ENCODE measurements at regions not wholly inside any gene's neighbourhood (a gene's known extent, or its start where the extent isn't known, plus 50 kb on each side); places are given as distances from the start of the nearest gene placed in this dataset.

- no peaks in the 10 kb centered on the region for H3K27me3 ChIP-seq (ENCODE audit: insufficient read depth, low read length)
- FAIRE-seq = no peak
These were observed 319.0 kb downstream of the GABRB3 start for GRCh38 chr15:26453914-26454313.

DNA sequence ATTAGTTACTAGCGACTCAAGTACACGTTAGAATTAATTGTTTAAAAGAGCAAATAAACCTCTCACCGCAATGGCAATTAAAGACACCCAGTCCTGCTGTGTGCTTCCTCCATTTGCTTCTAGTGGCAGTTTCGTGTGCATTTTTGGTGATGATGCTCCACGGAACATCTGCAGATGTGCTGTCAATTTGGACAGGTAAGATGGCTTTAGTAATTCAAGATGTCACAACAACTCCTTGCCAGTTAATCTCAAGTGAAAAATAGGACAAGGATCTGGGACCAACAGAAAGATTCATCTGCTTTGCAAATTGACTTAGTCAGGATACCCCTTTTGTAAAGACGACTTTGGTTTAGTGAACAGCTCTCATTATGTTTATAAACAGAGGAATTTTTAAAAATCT, 320.9 kb downstream of the GABRB3 start:
- no peaks in the 10 kb centered on the region for H4K20me1 ChIP-seq (ENCODE audit: insufficient read depth, low read length)
- no peaks in the 10 kb centered on the region for H3K36me3 ChIP-seq (ENCODE audit: insufficient read depth, low read length)
- FAIRE-seq (no peak), DNase-seq (ENCODE audit: low read depth) (no peak)
- Mint-ChIP-seq H3K4me1 (ENCODE audit: low read depth, unreplicated experiment) (peaks cover 26% of the 10 kb centered on the region), H3K4me3 (ENCODE audit: unreplicated experiment) (no peak overlapping the region), H3K9me3 (ENCODE audit: unreplicated experiment) (peaks cover 6% of the 10 kb centered on the region), H3K27ac (ENCODE audit: unreplicated experiment) (no peak overlapping the region), H3K27me3 (ENCODE audit: low read depth, unreplicated experiment) (no peaks in the 10 kb centered on the region), H3K36me3 (ENCODE audit: low read depth, unreplicated experiment) (no peaks in the 10 kb centered on the region)
- H3K27me3 ChIP-seq (ENCODE audit: insufficient read depth, low read length) = no peaks in the 10 kb centered on the region
- no peak overlapping the region for H3K4me2 ChIP-seq (ENCODE audit: low read length)
- H2AFZ ChIP-seq (ENCODE audit: low read depth, low read length) = no peak overlapping the region
- H3K79me2 ChIP-seq (ENCODE audit: insufficient read depth, low read length) = no peaks in the 10 kb centered on the region
- TF ChIP-seq, protein P1, sequence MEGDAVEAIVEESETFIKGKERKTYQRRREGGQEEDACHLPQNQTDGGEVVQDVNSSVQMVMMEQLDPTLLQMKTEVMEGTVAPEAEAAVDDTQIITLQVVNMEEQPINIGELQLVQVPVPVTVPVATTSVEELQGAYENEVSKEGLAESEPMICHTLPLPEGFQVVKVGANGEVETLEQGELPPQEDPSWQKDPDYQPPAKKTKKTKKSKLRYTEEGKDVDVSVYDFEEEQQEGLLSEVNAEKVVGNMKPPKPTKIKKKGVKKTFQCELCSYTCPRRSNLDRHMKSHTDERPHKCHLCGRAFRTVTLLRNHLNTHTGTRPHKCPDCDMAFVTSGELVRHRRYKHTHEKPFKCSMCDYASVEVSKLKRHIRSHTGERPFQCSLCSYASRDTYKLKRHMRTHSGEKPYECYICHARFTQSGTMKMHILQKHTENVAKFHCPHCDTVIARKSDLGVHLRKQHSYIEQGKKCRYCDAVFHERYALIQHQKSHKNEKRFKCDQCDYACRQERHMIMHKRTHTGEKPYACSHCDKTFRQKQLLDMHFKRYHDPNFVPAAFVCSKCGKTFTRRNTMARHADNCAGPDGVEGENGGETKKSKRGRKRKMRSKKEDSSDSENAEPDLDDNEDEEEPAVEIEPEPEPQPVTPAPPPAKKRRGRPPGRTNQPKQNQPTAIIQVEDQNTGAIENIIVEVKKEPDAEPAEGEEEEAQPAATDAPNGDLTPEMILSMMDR (IDR thresholded peaks at IDR 0.05; ENCODE audit: insufficient read depth, low read depth, low read length) = no peak
- TF ChIP-seq EZH2 (IDR thresholded peaks at IDR 0.05; ENCODE audit: insufficient read depth, low read length) = no peak
- H3K9ac ChIP-seq (ENCODE audit: low read length) = no peak overlapping the region
- peaks cover 7% of the 10 kb centered on the region for H3K9me3 ChIP-seq (ENCODE audit: insufficient read depth, low read depth, low read length)
- no peak overlapping the region for H3K27ac ChIP-seq (ENCODE audit: low read depth, low read length)
- no peaks in the 10 kb centered on the region for H3K4me1 ChIP-seq (ENCODE audit: insufficient read depth, low read length)
- no peak overlapping the region for H3K4me3 ChIP-seq (ENCODE audit: insufficient read depth, low read depth, low read length)

More at GRCh38 chr15:26453914-26454313, 319.0 kb downstream of the GABRB3 start:
- Histone ChIP-seq H3K27ac (ENCODE audit: low read depth, low read length) (no peak overlapping the region), H2AFZ (ENCODE audit: low read depth, low read length) (no peak overlapping the region), H4K20me1 (ENCODE audit: insufficient read depth, low read length) (no peaks in the 10 kb centered on the region), H3K4me3 (ENCODE audit: insufficient read depth, low read depth, low read length) (no peak overlapping the region), H3K9ac (ENCODE audit: low read length) (no peak overlapping the region), H3K4me2 (ENCODE audit: low read length) (no peak overlapping the region), H3K4me1 (ENCODE audit: insufficient read depth, low read length) (no peaks in the 10 kb centered on the region), H3K36me3 (ENCODE audit: insufficient read depth, low read length) (no peaks in the 10 kb centered on the region), H3K9me3 (ENCODE audit: insufficient read depth, low read depth, low read length) (peaks cover 7% of the 10 kb centered on the region), H3K79me2 (ENCODE audit: insufficient read depth, low read length) (no peaks in the 10 kb centered on the region)
- Mint-ChIP-seq H3K9me3 (ENCODE audit: unreplicated experiment) (peaks cover 15% of the 10 kb centered on the region), H3K4me3 (ENCODE audit: unreplicated experiment) (no peak overlapping the region), H3K36me3 (ENCODE audit: low read depth, unreplicated experiment) (no peaks in the 10 kb centered on the region), H3K27ac (ENCODE audit: unreplicated experiment) (peak overlapping the region; percentile 43), H3K4me1 (ENCODE audit: low read depth, unreplicated experiment) (peaks cover 12% of the 10 kb centered on the region), H3K27me3 (ENCODE audit: low read depth, unreplicated experiment) (no peaks in the 10 kb centered on the region)
- DNase-seq (ENCODE audit: low read depth) = no peak
- no peak for TF ChIP-seq EZH2 (IDR thresholded peaks at IDR 0.05; ENCODE audit: insufficient read depth, low read length)
- TF ChIP-seq, protein P1 (IDR thresholded peaks at IDR 0.05; ENCODE audit: insufficient read depth, low read depth, low read length) = no peak

- H3K27ac ChIP-seq (ENCODE audit: low read depth, low read length) = peak overlapping the region; percentile 56
- H2AFZ ChIP-seq (ENCODE audit: low read depth, low read length) = no peak overlapping the region
- H3K4me1 ChIP-seq (ENCODE audit: insufficient read depth, low read length) = no peaks in the 10 kb centered on the region
- no peaks in the 10 kb centered on the region for H3K27me3 ChIP-seq (ENCODE audit: insufficient read depth, low read length)
- no peaks in the 10 kb centered on the region for H3K36me3 ChIP-seq (ENCODE audit: insufficient read depth, low read length)
- H3K27ac Mint-ChIP-seq (ENCODE audit: unreplicated experiment) = peak overlapping the region; percentile 82
- no peaks in the 10 kb centered on the region for H3K27me3 Mint-ChIP-seq (ENCODE audit: low read depth, unreplicated experiment)
- DNase-seq (ENCODE audit: low read depth) = peak; percentile 80
- TF ChIP-seq EZH2 (IDR thresholded peaks at IDR 0.05; ENCODE audit: insufficient read depth, low read length) = no peak
- TF ChIP-seq, protein P1 (IDR thresholded peaks at IDR 0.05; ENCODE audit: insufficient read depth, low read depth, low read length) = no peak
- H3K4me3 ChIP-seq (ENCODE audit: insufficient read depth, low read depth, low read length) = no peak overlapping the region
- H3K9me3 ChIP-seq (ENCODE audit: insufficient read depth, low read depth, low read length) = peaks cover 4% of the 10 kb centered on the region
- no peaks in the 10 kb centered on the region for H3K36me3 Mint-ChIP-seq (ENCODE audit: low read depth, unreplicated experiment)
- H3K9ac ChIP-seq (ENCODE audit: low read length) = peak overlapping the region; percentile 23
- no peaks in the 10 kb centered on the region for H4K20me1 ChIP-seq (ENCODE audit: insufficient read depth, low read length)
- H3K79me2 ChIP-seq (ENCODE audit: insufficient read depth, low read length) = no peaks in the 10 kb centered on the region
- peaks cover 6% of the 10 kb centered on the region for H3K9me3 Mint-ChIP-seq (ENCODE audit: unreplicated experiment)
- H3K4me1 Mint-ChIP-seq (ENCODE audit: low read depth, unreplicated experiment) = peaks cover 34% of the 10 kb centered on the region
- H3K4me3 Mint-ChIP-seq (ENCODE audit: unreplicated experiment) = no peak overlapping the region
- peak overlapping the region; percentile 8 for H3K4me2 ChIP-seq (ENCODE audit: low read length)
- FAIRE-seq = no peak
These were observed 323.6 kb downstream of the GABRB3 start for GRCh38 chr15:26449291-26449690.

All from astrocyte (in vitro differentiated cells and primary cell).